ENCODE measurements at regions not wholly inside any gene's neighbourhood (a gene's known extent, or its start where the extent isn't known, plus 50 kb on each side); places are given as distances from the start of the nearest gene placed in this dataset.

GRCh38 chr16:87222335-87222734 is 94.9 kb downstream of the C16orf95 start:
- Histone ChIP-seq H3K36me3 (ENCODE audit: control insufficient read depth, insufficient read depth, low read length) (no peaks in the 10 kb centered on the region), H2AFZ (ENCODE audit: low read length) (no peak overlapping the region), H3K4me2 (ENCODE audit: extremely low read depth, insufficient read depth, low read length) (no peak overlapping the region), H3K4me3 (replicated peaks in 1 of 4; ENCODE audit: control extremely low read depth in 1 of 4, insufficient read depth in 1 of 4, low read depth in 3 of 4, low read length in 4 of 4) (no peak overlapping the region), H3K9me3 (ENCODE audit: control insufficient read depth, insufficient read depth, low read depth, low read length) (no peaks in the 10 kb centered on the region), H3K9ac (ENCODE audit: insufficient read depth, low read length) (no peak overlapping the region), H4K20me1 (ENCODE audit: control insufficient read depth, extremely low read depth, insufficient read depth, low read length) (no peaks in the 10 kb centered on the region), H3K4me1 (ENCODE audit: control insufficient read depth, extremely low read depth, insufficient read depth, low read length) (peaks cover 3% of the 10 kb centered on the region), H3K27me3 (ENCODE audit: control insufficient read depth, insufficient read depth, low read length) (no peaks in the 10 kb centered on the region), H3K79me2 (ENCODE audit: control insufficient read depth, insufficient read depth, low read length) (no peaks in the 10 kb centered on the region), H3K27ac (ENCODE audit: insufficient read depth, low read length) (no peak overlapping the region)
- TF ChIP-seq CTCF (conservative IDR thresholded peaks at IDR 0.05 in 1 of 2, IDR thresholded peaks at IDR 0.05 in 1 of 2; ENCODE audit: low read depth in 1 of 2, low read length in 2 of 2) = no peak
- no peak for TF ChIP-seq EZH2 (IDR thresholded peaks at IDR 0.05; ENCODE audit: low read length, missing control alignments)
- no peak for DNase-seq (ENCODE audit: low read depth in 2 of 2)

GRCh38 chr16:87223656-87224248 is 93.4 kb downstream of the C16orf95 start:
- Histone ChIP-seq H3K4me3 (replicated peaks in 1 of 4; ENCODE audit: control extremely low read depth in 1 of 4, insufficient read depth in 1 of 4, low read depth in 3 of 4, low read length in 4 of 4) (no peak overlapping the region), H4K20me1 (ENCODE audit: control insufficient read depth, extremely low read depth, insufficient read depth, low read length) (no peaks in the 10 kb centered on the region), H2AFZ (ENCODE audit: low read length) (no peak overlapping the region), H3K9ac (ENCODE audit: insufficient read depth, low read length) (no peak overlapping the region), H3K27me3 (ENCODE audit: control insufficient read depth, insufficient read depth, low read length) (no peaks in the 10 kb centered on the region), H3K79me2 (ENCODE audit: control insufficient read depth, insufficient read depth, low read length) (no peaks in the 10 kb centered on the region), H3K36me3 (ENCODE audit: control insufficient read depth, insufficient read depth, low read length) (no peaks in the 10 kb centered on the region), H3K4me1 (ENCODE audit: control insufficient read depth, extremely low read depth, insufficient read depth, low read length) (peaks cover 12% of the 10 kb centered on the region), H3K4me2 (ENCODE audit: extremely low read depth, insufficient read depth, low read length) (no peak overlapping the region), H3K9me3 (ENCODE audit: control insufficient read depth, insufficient read depth, low read depth, low read length) (no peaks in the 10 kb centered on the region), H3K27ac (ENCODE audit: insufficient read depth, low read length) (no peak overlapping the region)
- no peak for DNase-seq (ENCODE audit: low read depth in 2 of 2)
- TF ChIP-seq EZH2 (IDR thresholded peaks at IDR 0.05; ENCODE audit: low read length, missing control alignments) (no peak), CTCF (conservative IDR thresholded peaks at IDR 0.05 in 1 of 2, IDR thresholded peaks at IDR 0.05 in 1 of 2; ENCODE audit: low read depth in 1 of 2, low read length in 2 of 2) (no peak)

GRCh38 chr16:87226926-87227295 is 90.3 kb downstream of the C16orf95 start:
- no peaks in the 10 kb centered on the region for H3K36me3 ChIP-seq (ENCODE audit: control insufficient read depth, insufficient read depth, low read length)
- H3K9me3 ChIP-seq (ENCODE audit: control insufficient read depth, insufficient read depth, low read depth, low read length) = no peaks in the 10 kb centered on the region
- no peak overlapping the region for H2AFZ ChIP-seq (ENCODE audit: low read length)
- no peak overlapping the region for H3K4me3 ChIP-seq (replicated peaks in 1 of 4; ENCODE audit: control extremely low read depth in 1 of 4, insufficient read depth in 1 of 4, low read depth in 3 of 4, low read length in 4 of 4)
- no peaks in the 10 kb centered on the region for H3K27me3 ChIP-seq (ENCODE audit: control insufficient read depth, insufficient read depth, low read length)
- DNase-seq (ENCODE audit: low read depth in 2 of 2) = no peak
- H3K9ac ChIP-seq (ENCODE audit: insufficient read depth, low read length) = no peak overlapping the region
- peak overlapping the region; percentile 71 for H3K27ac ChIP-seq (ENCODE audit: insufficient read depth, low read length)
- H3K79me2 ChIP-seq (ENCODE audit: control insufficient read depth, insufficient read depth, low read length) = no peaks in the 10 kb centered on the region
- no peaks in the 10 kb centered on the region for H4K20me1 ChIP-seq (ENCODE audit: control insufficient read depth, extremely low read depth, insufficient read depth, low read length)
- TF ChIP-seq CTCF (conservative IDR thresholded peaks at IDR 0.05 in 1 of 2, IDR thresholded peaks at IDR 0.05 in 1 of 2; ENCODE audit: low read depth in 1 of 2, low read length in 2 of 2) (no peak), EZH2 (IDR thresholded peaks at IDR 0.05; ENCODE audit: low read length, missing control alignments) (no peak)
- peaks cover 12% of the 10 kb centered on the region for H3K4me1 ChIP-seq (ENCODE audit: control insufficient read depth, extremely low read depth, insufficient read depth, low read length)
- H3K4me2 ChIP-seq (ENCODE audit: extremely low read depth, insufficient read depth, low read length) = peak overlapping the region; percentile 28
